DND-41 (cell line): ENCODE measurements at regions not wholly inside any gene's neighbourhood (a gene's known extent, or its start where the extent isn't known, plus 50 kb on each side); places are given as distances from the start of the nearest gene placed in this dataset.

Experiments
- EZH2 ChIP-seq: IDR thresholded peaks from 3 replicates; pipeline ENCODE4 v1.6.1; 2012; ENCODE audit warnings: borderline replicate concordance, low read depth, mild to moderate bottlenecking, moderate library complexity, low read length, inconsistent platforms; ENCODE audit not compliant: severe bottlenecking
- TF ChIP-seq, protein P1 (sequence below): IDR thresholded peaks from 2 replicates; pipeline ENCODE4 v1.5.1; 2012; ENCODE audit warnings: borderline replicate concordance, low read length, moderate library complexity, mild to moderate bottlenecking; ENCODE audit not compliant: poor library complexity, severe bottlenecking; ENCODE audit errors: extremely low read depth

DNA sequence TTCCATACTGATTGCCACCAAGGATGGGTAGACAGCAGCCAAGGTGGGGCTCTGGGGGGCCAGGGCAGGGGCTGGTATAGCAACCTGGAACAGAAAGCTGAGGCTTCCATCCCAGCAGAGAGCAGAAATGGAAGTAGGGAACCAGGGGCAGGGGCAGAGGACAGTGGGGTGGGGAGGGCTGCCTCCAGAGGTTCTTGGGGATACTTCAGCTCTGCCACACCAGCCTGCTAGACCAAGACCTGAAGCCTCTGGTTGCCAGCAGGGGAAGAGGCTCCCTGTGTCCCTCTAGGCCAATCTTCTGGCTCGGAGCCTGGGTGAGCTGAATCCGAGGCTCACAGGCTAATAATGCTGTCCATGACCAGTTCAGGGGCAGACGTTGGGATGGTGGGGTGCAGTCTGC is 329.0 kb downstream of the DYSF start:
- TF ChIP-seq EZH2, result no peak
- TF ChIP-seq, protein P1, sequence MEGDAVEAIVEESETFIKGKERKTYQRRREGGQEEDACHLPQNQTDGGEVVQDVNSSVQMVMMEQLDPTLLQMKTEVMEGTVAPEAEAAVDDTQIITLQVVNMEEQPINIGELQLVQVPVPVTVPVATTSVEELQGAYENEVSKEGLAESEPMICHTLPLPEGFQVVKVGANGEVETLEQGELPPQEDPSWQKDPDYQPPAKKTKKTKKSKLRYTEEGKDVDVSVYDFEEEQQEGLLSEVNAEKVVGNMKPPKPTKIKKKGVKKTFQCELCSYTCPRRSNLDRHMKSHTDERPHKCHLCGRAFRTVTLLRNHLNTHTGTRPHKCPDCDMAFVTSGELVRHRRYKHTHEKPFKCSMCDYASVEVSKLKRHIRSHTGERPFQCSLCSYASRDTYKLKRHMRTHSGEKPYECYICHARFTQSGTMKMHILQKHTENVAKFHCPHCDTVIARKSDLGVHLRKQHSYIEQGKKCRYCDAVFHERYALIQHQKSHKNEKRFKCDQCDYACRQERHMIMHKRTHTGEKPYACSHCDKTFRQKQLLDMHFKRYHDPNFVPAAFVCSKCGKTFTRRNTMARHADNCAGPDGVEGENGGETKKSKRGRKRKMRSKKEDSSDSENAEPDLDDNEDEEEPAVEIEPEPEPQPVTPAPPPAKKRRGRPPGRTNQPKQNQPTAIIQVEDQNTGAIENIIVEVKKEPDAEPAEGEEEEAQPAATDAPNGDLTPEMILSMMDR, result no peak
